ENCODE measurements at regions not wholly inside any gene's neighbourhood (a gene's known extent, or its start where the extent isn't known, plus 50 kb on each side); places are given as distances from the start of the nearest gene placed in this dataset.

GRCh38 chr17:62880120-62880519, 72.0 kb upstream of the MARCHF10 start:
- DNase-seq, result no peak

GRCh38 chr17:62876673-62877405, 68.7 kb upstream of the MARCHF10 start:
- DNase-seq, result no peak

- no peak for DNase-seq
These were observed 67.9 kb upstream of the MARCHF10 start for GRCh38 chr17:62876063-62876462.

GRCh38 chr17:62875296-62875695, 67.2 kb upstream of the MARCHF10 start:
- no peak for DNase-seq

GRCh38 chr17:62871291-62871690, 63.2 kb upstream of the MARCHF10 start:
- DNase-seq, result no peak

GRCh38 chr17:62870552-62870971, 62.4 kb upstream of the MARCHF10 start:
- peak; percentile 30 for DNase-seq

GRCh38 chr17:62870030-62870541, 62.0 kb upstream of the MARCHF10 start:
- peak; percentile 82 for DNase-seq

- DNase-seq, result no peak
These were observed 60.6 kb upstream of the MARCHF10 start for GRCh38 chr17:62868723-62869122.

- DNase-seq, result no peak
These were observed 59.9 kb upstream of the MARCHF10 start for GRCh38 chr17:62868008-62868407.

- no peak for DNase-seq
These were observed 59.2 kb upstream of the MARCHF10 start for GRCh38 chr17:62867303-62867702.

- DNase-seq, result no peak
These were observed 58.4 kb upstream of the MARCHF10 start for GRCh38 chr17:62866471-62866870.

GRCh38 chr17:62865586-62865985, 57.5 kb upstream of the MARCHF10 start:
- no peak for DNase-seq

GRCh38 chr17:62862251-62862650, 54.1 kb upstream of the MARCHF10 start:
- no peak for DNase-seq

GRCh38 chr17:62860962-62861873, 53.1 kb upstream of the MARCHF10 start:
- DNase-seq, result no peak

- no peak for DNase-seq
These were observed 51.0 kb upstream of the MARCHF10 start for GRCh38 chr17:62859146-62859545.
